LNCaP clone FGC (cell line): ENCODE measurements at regions not wholly inside any gene's neighbourhood (a gene's known extent, or its start where the extent isn't known, plus 50 kb on each side); places are given as distances from the start of the nearest gene placed in this dataset.

Source experiments
- DNase-seq: peaks from one replicate; pipeline ENCODE4 v3.0.0-alpha.2; 2011; ENCODE audit warnings: low read depth
- H3K4me3 ChIP-seq: 2 replicates; pipeline ENCODE4 v1.5.1; 2011; ENCODE audit warnings: mild to moderate bottlenecking, low read depth, low read length, control low read depth
- TF ChIP-seq, protein P1 (sequence below): IDR thresholded peaks from 2 replicates; pipeline ENCODE4 v1.5.1; 2012; ENCODE audit warnings: mild to moderate bottlenecking; ENCODE audit not compliant: control insufficient read depth, insufficient read depth; ENCODE audit errors: extremely low read depth

DNA sequence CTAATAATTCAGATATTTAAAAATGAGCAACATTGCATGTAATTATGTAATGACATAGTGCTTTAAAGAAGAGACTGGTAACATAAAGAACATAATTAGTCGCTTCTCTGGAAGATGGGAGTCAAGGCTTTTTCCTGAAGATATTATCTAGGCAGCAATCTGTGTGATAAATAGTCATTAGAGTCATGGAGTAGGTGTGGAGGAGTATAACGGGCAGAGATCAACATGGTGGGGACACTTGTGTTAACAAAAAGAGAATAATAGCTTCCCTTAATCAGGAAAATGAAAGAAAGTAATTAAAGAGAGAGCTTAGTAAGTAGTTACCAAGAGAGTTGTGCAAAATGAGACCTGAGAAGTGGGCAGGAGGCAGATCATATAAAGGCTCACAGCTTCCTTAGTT lies 1417.1 kb upstream of the ATXN8OS start:
- no peak for DNase-seq
- no peak overlapping the region for H3K4me3 ChIP-seq
- TF ChIP-seq, protein P1, sequence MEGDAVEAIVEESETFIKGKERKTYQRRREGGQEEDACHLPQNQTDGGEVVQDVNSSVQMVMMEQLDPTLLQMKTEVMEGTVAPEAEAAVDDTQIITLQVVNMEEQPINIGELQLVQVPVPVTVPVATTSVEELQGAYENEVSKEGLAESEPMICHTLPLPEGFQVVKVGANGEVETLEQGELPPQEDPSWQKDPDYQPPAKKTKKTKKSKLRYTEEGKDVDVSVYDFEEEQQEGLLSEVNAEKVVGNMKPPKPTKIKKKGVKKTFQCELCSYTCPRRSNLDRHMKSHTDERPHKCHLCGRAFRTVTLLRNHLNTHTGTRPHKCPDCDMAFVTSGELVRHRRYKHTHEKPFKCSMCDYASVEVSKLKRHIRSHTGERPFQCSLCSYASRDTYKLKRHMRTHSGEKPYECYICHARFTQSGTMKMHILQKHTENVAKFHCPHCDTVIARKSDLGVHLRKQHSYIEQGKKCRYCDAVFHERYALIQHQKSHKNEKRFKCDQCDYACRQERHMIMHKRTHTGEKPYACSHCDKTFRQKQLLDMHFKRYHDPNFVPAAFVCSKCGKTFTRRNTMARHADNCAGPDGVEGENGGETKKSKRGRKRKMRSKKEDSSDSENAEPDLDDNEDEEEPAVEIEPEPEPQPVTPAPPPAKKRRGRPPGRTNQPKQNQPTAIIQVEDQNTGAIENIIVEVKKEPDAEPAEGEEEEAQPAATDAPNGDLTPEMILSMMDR, result no peak

DNA sequence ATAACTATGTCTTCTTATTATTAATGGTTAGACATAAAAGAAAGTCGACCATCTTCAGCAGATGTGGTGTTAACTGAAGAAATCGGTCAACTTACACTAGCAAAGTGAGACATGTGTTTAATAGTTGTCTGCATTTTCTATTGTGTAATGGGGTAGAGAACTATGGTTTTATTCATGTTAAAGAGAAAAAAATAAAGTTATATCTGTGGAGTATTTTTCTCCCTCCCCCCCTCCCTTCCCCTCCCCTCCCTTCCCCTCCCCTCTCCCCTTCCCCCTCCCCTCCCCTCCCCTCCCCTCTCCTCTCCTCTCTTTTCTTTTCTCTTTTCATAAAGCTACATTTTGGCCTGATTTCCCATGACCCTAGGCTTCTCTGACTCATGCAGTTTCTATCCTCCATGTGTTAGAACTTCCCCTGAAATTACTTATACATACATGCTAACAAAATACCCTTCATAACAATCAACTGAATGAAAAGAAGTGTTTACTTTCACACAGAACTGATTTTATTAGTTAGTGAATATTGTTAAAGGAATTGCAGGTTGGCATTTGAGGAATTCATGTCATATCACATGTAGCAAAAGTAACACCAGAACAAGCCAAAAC lies 1431.0 kb upstream of the ATXN8OS start:
- no peak for DNase-seq
- no peak overlapping the region for H3K4me3 ChIP-seq
- TF ChIP-seq, protein P1, result no peak

DNA sequence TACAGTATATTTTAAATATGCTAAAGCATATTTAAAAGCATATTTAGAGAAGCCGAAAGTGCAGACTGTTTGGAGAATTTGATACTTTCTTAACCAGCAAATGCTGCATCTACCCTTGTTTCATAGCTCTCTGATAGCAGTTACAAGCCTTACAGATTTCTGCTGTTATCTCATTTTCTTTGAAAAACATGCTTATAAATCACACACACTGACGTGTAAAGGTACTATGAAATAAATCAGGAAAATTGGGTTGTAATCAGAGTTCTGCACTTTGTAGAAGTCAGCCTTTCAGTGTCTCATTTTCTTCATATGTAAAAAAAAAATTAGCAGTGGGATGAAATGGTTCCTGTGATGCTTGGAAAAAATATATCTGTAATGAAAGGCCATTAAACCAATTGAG lies 1432.4 kb upstream of the ATXN8OS start:
- H3K4me3 ChIP-seq, result no peak overlapping the region
- TF ChIP-seq, protein P1, result no peak
- DNase-seq, result no peak

DNA sequence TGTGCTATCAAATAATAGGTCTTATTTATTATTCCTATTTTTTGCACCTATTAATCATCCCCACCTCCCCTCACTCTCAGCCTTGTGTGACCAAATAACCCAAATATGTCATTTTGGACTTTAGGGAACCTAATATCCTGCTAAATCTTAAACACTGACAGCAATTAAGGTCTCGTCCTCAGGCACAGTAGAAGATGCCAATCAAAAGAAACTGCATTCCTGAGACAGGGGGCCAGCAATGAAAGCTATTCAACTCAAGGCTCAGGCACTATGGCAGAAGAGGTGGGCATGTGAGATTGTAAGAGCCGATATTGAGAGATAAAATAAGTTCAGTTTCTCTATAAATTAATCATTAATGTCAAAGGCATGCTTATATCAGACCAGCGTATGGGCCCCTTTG lies 1437.7 kb upstream of the PCDH9 start:
- no peak for DNase-seq
- TF ChIP-seq, protein P1, result no peak
- H3K4me3 ChIP-seq, result no peak overlapping the region

DNA sequence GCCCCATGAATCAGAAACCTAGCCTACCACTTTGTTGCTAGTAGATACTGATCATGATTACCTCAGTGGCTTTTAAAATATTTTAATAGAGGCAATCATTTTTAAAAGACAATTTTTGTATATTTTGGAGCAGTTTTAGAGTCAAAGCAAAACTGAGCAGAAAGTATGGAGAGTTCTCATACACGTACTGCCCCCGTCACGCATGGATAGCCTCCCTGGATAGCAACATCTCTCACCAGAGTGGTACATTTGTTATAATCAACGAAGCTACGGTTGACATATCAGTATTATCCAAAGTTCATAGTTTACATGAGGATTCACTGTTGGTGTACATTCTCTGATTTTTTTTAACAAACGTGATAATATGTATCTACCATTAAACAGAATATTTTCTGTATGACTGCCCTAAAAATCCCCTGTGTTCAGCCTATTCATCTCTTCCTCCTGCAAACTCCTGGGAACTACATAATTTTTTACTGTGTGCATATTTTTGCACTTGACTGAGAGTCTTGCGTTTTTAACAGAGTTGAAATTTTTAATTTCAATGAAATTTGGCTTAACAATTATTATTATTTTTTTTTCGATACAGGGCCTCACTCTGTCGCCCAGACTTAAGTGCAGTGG lies 1436.8 kb upstream of the PCDH9 start:
- TF ChIP-seq, protein P1, result no peak
- no peak for DNase-seq
- no peak overlapping the region for H3K4me3 ChIP-seq

DNA sequence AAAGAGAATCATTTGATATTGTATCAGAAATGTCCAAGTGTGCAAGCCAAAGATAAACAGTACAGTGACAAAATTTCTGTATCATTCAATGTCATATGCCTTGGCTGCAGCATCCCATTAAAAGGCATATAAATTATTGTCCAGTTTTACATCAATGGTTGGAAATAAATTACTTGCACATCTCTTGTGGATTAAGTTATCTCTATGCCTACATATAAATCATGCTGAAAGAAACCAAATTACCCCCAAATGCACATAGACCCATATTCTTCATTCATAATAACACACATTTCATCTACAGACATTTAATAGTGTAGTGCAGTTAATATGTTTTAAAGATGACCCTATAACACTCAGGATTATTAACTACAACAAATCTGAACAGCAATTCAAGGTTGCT lies 1415.7 kb upstream of the PCDH9 start:
- no peak overlapping the region for H3K4me3 ChIP-seq
- TF ChIP-seq, protein P1, result no peak
- no peak for DNase-seq

DNA sequence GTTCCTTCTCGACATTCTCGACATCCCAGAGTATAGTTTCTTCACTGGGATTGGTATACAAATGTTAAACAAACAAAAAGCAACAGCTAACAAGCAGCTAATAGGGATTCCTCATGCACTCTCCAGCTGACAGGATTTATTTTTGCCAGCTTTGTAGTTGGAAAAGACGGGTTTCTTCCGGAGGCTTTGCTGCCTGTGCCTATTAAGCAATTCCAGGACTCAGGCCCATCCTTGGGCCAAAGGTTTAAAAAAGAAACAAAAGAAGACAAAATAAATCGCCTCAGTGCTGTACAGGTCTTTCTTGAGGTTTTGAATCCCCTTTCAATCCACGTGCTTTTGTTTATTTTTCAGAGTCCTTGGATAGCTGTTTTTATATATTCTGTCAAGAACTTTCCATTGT lies 1414.5 kb upstream of the PCDH9 start:
- H3K4me3 ChIP-seq, result no peak overlapping the region
- DNase-seq, result no peak
- TF ChIP-seq, protein P1, result no peak
